Mucosa of descending colon (tissue), 3 donors: ENCODE measurements at regions not wholly inside any gene's neighbourhood (a gene's known extent, or its start where the extent isn't known, plus 50 kb on each side); places are given as distances from the start of the nearest gene placed in this dataset.

Source experiments
- ATAC-seq: fragments of 200-7000 bp; cut with Tn5 transposase; one replicate; pipeline ENCODE4 v1.9.1; 2020; ENCODE audit warnings: mild to moderate bottlenecking, moderate library complexity
- DNase-seq, 3 donors: peaks; one replicate each; pipeline ENCODE4 v3.0.0-alpha.2; 2020
- H3K36me3 ChIP-seq: fragments of 200-600 bp; one replicate; pipeline ENCODE4 v1.8.0; 2021; ENCODE audit warnings: low read depth, mild to moderate bottlenecking
- H3K4me1 ChIP-seq: fragments of 200-600 bp; one replicate; pipeline ENCODE4 v1.8.0; 2021; ENCODE audit warnings: low read depth, mild to moderate bottlenecking
- H3K4me3 ChIP-seq: fragments of 200-600 bp; one replicate; pipeline ENCODE4 v1.8.0; 2021; ENCODE audit warnings: mild to moderate bottlenecking
- H3K9me3 ChIP-seq: fragments of 200-600 bp; one replicate; pipeline ENCODE4 v1.8.0; 2021; ENCODE audit warnings: mild to moderate bottlenecking
- CTCF ChIP-seq: fragments of 200-600 bp; IDR thresholded peaks from one replicate; pipeline ENCODE4 v1.8.0; 2022; ENCODE audit warnings: antibody characterized with exemption, mild to moderate bottlenecking
- intact Hi-C, 2 donors: fragments of 100-400 bp; cut with DNase I in 1 of 2; cut with micrococcal nuclease in 1 of 2; formaldehyde crosslinking; loops; one replicate each; pipeline versions ENCODE4 v1.11.0 to v1.11.1; 2022; cut with DNase I, micrococcal nuclease
- donor health status: DM: no; HTN: no; CAD: no; lungs with moderate emphysema.
- donor health status: DM: no; HTN: no; CAD: no.
- donor health status: DM: no; HTN: yes; CAD: no.

- ATAC-seq, result no peak
- no peak for DNase-seq
- TF ChIP-seq CTCF, result no peak
Measured at GRCh38 chr3:73708956-73709355, 84.2 kb upstream of the PDZRN3 start.

GRCh38 chr3:73707772-73708171 lies 83.0 kb upstream of the PDZRN3 start:
- ATAC-seq (no peak), DNase-seq (no peak)
- intact Hi-C loops, result no loop called here
- TF ChIP-seq CTCF, result no peak
- no peaks in the 10 kb centered on the region for H3K36me3 ChIP-seq
- no peaks in the 10 kb centered on the region for H3K9me3 ChIP-seq
- no peak overlapping the region for H3K4me3 ChIP-seq
- no peaks in the 10 kb centered on the region for H3K4me1 ChIP-seq

More at GRCh38 chr3:73708956-73709355, 84.2 kb upstream of the PDZRN3 start:
- Histone ChIP-seq H3K4me1 (no peaks in the 10 kb centered on the region), H3K4me3 (no peak overlapping the region), H3K36me3 (no peaks in the 10 kb centered on the region), H3K9me3 (no peaks in the 10 kb centered on the region)
- intact Hi-C loops, result no loop called here

- H3K9me3 ChIP-seq, result no peaks in the 10 kb centered on the region
- H3K4me3 ChIP-seq, result no peak overlapping the region
- H3K4me1 ChIP-seq, result no peaks in the 10 kb centered on the region
- TF ChIP-seq CTCF, result no peak
- no peak for DNase-seq
- intact Hi-C loops, result no loop called here
- ATAC-seq, result no peak
- H3K36me3 ChIP-seq, result no peaks in the 10 kb centered on the region
Measured at GRCh38 chr3:73706771-73707170, 82.0 kb upstream of the PDZRN3 start.

GRCh38 chr3:73705792-73706191 lies 81.1 kb upstream of the PDZRN3 start:
- H3K36me3 ChIP-seq, result no peaks in the 10 kb centered on the region
- no peaks in the 10 kb centered on the region for H3K9me3 ChIP-seq
- ATAC-seq, result no peak
- no peak for TF ChIP-seq CTCF
- intact Hi-C loops, result no loop called here
- no peaks in the 10 kb centered on the region for H3K4me1 ChIP-seq
- H3K4me3 ChIP-seq, result no peak overlapping the region
- DNase-seq, result no peak

GRCh38 chr3:73699327-73699726 lies 74.6 kb upstream of the PDZRN3 start:
- Histone ChIP-seq H3K4me1 (no peaks in the 10 kb centered on the region), H3K4me3 (no peak overlapping the region), H3K9me3 (no peaks in the 10 kb centered on the region), H3K36me3 (no peaks in the 10 kb centered on the region)
- intact Hi-C loops, result no loop called here
- ATAC-seq (no peak), DNase-seq (no peak)
- no peak for TF ChIP-seq CTCF

GRCh38 chr3:73697020-73697419 lies 72.3 kb upstream of the PDZRN3 start:
- intact Hi-C loops, result no loop called here
- no peak overlapping the region for H3K4me3 ChIP-seq
- ATAC-seq, result no peak
- DNase-seq, result no peak
- no peaks in the 10 kb centered on the region for H3K36me3 ChIP-seq
- no peaks in the 10 kb centered on the region for H3K9me3 ChIP-seq
- TF ChIP-seq CTCF, result no peak
- H3K4me1 ChIP-seq, result no peaks in the 10 kb centered on the region
